NCI-H345 (cell line): ENCODE measurements at regions not wholly inside any gene's neighbourhood (a gene's known extent, or its start where the extent isn't known, plus 50 kb on each side); places are given as distances from the start of the nearest gene placed in this dataset.
A peak's percentile ranks its signal among the peaks of the same experiment; 100 is the strongest.

Experiments used
- DNase-seq: peaks from one replicate; lab custom pipeline; 2025; lab: John Stamatoyannopoulos, UW

- no peak for DNase-seq
Measured at GRCh38 chr9:119829186-119829585, 460.0 kb upstream of the BRINP1 start.

- no peak for DNase-seq
Measured at GRCh38 chr9:119827526-119827925, 458.3 kb upstream of the BRINP1 start.

- no peak for DNase-seq
Measured at GRCh38 chr9:119827126-119827525, 457.9 kb upstream of the BRINP1 start.

GRCh38 chr9:119818726-119819435 lies 449.6 kb upstream of the BRINP1 start:
- no peak for DNase-seq

GRCh38 chr9:119810645-119811429 lies 441.6 kb upstream of the BRINP1 start:
- DNase-seq = no peak

GRCh38 chr9:119803679-119804078 lies 434.4 kb upstream of the BRINP1 start:
- DNase-seq = no peak

DNA sequence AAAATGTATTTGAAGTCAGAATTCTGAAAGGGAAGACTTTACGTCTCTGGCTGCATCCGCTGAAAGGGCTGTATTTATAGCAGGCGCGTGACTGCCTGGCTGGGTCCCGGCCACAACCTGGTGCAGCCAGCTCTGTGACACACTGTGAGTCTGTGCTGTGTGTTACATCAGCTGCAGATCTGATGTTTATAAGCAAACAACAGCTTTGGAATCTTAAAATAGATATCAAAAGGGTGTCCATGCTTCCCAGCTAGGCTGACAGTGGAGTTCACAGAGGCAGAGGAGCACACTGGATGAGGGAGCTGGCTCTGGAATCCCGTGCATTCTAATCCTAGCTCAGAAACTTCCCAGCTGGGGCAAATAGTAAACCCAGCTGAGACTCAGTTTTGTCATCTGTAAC lies 433.4 kb upstream of the BRINP1 start:
- DNase-seq = no peak

DNA sequence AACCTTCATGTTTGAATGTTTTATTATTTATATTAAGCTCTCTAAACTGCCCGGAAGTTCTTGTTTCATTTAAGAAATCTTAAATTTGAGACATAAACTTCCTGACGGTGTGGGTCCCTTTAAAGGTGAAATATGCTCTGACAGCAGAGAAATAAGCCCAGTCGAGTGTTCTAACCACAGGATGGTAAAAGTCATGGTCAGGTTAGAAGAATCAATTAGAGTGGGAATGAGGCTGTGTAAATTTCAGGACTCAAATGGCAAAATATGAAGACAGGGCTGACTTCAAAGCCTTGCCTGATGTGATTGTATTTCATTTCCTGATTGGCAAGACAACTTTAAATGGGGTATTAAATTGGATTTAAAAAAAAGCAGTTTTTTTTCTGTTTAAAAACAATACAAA lies 432.9 kb upstream of the BRINP1 start:
- no peak for DNase-seq

DNA sequence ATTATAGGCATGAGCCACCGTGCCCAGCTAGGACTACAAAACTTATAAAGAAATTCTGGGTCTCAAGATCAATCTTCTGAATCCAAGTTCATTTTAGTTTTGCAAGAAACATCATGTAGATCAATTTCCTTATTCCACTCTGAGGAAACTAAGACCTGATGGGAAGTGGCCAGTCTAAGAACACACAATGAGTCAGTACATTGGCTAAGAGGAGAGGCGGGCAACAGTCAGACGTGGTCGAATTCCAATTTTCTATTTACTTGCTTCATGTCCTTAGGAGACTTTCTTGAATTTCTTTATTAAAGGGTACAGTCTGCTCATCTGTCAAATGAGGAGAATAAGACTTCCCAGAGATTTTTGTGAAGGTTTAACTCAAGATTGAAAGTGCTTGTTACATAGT lies 432.1 kb upstream of the BRINP1 start:
- no peak for DNase-seq

DNA sequence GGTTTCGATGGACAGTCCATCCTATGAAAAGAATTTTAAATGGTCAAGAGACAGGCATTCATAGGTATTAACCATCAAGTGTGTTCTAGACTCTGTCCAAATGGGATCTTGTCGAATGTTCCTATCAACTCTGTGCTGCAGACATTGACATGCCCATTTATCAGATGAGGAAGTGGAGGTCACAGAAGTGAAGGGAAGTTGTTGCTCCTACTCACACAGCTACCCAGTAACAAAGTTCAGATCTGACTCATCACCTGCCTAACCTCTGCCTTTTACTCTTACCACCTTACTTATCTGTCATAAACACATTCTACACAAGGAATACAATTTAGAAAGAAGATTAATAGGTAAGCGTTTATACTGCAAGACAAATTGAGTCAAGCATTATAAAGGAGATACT lies 426.2 kb upstream of the BRINP1 start:
- DNase-seq = no peak

DNA sequence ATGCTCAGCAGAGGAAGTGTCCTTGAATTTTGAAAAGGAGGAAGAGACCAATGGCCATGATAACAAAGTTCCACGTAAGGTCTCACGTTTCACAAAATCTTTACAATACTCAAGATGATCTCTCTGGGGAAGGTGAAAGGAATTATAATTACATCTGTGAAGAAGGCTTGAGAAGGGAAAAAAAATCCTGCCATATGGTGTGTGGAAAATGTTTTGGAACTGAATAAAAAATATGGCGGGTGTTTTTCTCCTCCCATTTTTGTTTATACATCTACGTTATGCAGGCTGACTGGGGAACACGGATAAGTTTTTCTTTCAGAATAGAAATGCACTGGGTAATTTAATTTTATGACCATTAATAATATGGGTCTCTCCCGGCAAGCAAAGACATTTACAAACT lies 425.6 kb upstream of the BRINP1 start:
- no peak for DNase-seq

GRCh38 chr9:119793218-119793617 lies 424.0 kb upstream of the BRINP1 start:
- DNase-seq = no peak

- no peak for DNase-seq
Measured at GRCh38 chr9:119792242-119792641, 423.0 kb upstream of the BRINP1 start.

GRCh38 chr9:119789987-119790386 lies 420.8 kb upstream of the BRINP1 start:
- DNase-seq = no peak

DNA sequence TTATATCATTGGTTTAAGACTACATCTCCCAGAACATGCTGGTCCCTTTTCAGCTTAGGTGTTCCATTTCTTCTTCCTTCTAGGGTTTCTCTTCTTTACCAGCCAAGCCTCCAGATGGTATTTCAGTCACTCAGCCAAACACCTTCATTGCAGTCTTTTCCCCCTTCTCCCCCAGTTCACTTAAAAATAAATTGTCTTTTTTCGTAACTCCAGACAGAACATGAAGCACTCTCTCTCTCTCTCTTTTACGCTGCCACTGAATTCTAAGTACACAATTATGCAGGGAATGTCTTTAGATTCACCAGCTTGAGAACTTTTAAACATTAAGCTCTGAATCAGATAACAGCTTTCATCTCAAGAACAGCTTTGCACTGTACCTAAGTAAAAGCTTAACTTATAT lies 419.7 kb upstream of the BRINP1 start:
- no peak for DNase-seq

DNA sequence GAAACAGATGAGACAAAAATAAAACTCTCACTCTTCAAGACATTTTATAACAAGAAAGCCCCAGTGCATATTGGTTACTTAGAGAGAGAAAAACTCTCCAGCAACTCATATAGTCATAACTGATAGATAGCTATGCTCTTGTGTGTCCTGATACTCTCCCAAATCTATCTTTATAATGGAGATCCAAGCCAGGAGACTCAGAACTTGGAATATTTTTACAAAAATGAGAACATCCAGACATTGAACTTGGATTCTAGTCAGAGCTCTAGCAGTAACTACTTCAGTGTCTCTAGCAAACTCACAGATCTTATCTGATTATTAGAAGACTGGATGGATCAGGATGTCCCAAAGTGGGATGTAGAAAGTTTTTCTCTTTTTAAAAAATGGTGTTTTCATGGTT lies 412.7 kb upstream of the BRINP1 start:
- DNase-seq = no peak

DNA sequence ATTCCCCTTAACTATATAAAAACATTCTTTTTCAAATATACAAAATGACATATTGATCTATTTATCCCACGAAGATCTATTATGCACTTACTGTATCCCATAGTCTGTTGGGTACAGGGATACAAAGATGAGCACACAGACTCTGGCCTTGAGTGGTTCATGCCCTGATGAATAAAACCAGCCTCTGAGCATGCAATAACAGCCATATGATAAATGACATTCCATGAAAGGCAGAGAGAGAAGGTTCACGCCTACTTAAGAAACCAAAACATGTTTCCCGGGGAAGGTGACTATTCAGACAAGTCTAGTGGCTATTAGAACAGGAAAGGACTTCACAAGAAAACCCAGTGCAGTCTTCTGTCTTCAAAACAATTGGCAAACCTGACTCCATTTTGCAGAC lies 406.2 kb upstream of the BRINP1 start:
- DNase-seq = no peak

GRCh38 chr9:119773823-119774222 lies 404.6 kb upstream of the BRINP1 start:
- DNase-seq = no peak

DNA sequence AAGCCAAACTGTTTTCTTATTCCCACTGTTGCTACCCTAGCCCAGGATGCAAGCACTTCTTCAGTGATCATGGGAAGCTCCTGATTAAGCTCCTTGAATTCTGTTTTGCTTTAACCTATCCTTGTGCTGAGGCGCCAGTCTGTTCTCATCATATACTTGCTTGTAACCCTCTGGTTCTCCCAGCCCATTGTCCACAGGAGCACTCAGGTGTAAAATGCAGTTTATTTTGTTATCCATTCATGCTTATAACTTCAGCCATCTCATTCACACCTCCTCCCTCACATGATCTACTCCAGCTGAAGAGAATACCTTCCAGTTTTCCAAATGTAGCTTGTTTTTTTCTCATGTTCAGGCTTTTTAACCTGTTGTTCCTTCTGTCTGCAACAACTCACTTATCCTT lies 402.1 kb upstream of the BRINP1 start:
- no peak for DNase-seq

GRCh38 chr9:119768266-119768665 lies 399.0 kb upstream of the BRINP1 start:
- peak; percentile 37 for DNase-seq

DNA sequence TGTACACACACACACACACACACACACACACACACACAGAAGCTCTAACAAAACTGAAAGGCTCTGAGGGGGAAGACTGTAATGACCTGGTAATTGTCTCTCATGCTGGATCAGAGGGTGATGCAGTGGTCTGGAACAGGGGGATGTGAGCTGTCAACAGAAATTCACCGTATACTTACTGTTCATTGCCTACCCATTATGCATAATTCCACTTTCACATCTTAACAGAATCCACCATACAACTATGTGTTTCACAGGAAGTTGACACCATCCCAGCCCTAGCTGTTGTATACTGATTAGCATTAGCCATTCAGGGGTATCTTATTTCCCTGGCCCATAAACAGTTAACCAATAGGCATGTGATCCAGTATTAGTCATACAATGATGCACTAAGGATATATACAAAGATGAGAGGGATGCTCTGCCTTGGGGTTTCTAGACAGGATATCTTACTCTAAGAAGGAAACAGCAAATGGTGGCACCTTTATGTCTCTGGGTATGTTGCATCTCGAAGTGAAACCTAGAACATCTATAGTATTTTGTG lies 396.5 kb upstream of the BRINP1 start:
- no peak for DNase-seq

DNA sequence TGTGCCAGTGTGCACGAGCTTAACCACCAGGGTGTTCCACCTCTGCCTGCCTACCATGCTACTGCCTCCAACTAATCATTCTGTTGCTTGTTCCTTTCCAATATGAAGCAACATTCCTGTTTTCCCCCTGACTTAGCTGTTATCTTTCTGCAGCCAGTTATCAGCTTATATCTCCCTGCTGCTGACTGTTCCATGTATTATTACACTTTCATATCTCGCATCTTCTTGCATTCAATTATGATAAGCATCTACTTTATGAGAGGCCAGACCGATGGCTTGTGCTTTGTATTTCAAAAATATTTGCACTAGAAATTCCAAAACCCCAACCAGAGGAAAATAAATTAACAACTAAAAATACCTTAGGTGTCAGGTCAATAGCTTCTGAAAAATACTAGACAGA lies 394.0 kb upstream of the BRINP1 start:
- DNase-seq = no peak

DNA sequence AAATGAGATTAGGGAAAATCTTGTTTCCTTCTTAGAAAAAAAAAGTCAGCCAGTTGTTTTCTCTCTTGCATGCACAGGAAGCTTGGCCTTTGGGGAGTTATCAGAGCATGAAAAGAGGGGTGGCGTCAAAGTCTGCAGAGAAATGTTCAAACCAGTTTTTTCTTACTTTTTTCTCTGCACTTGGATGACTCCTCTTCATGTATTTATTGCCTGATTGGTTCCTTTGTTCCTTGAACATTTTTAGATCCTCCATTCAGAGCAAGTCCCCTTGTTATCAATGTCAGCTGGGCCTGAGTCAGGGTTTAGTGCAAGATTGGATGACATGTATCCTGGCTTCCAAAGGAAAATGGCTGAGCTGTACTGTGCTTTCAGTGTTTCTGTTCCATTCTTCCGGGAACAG lies 392.6 kb upstream of the BRINP1 start:
- DNase-seq = no peak
